HL-60 (cell line): ENCODE measurements at regions not wholly inside any gene's neighbourhood (a gene's known extent, or its start where the extent isn't known, plus 50 kb on each side); places are given as distances from the start of the nearest gene placed in this dataset.

Experiments
- POLR2AphosphoS5 ChIP-seq: IDR thresholded peaks from 2 replicates; pipeline ENCODE4 v1.6.1; 2012; ENCODE audit warnings: low read depth
- REST ChIP-seq: IDR thresholded peaks from 2 replicates; pipeline ENCODE4 v1.6.1; 2012; ENCODE audit warnings: low read depth; ENCODE audit not compliant: insufficient replicate concordance
- TF ChIP-seq, protein P1 (sequence below): IDR thresholded peaks from one replicate; pipeline ENCODE4 v1.5.1; 2011; ENCODE audit warnings: low read length, control low read depth, inconsistent platforms; ENCODE audit not compliant: insufficient read depth

DNA sequence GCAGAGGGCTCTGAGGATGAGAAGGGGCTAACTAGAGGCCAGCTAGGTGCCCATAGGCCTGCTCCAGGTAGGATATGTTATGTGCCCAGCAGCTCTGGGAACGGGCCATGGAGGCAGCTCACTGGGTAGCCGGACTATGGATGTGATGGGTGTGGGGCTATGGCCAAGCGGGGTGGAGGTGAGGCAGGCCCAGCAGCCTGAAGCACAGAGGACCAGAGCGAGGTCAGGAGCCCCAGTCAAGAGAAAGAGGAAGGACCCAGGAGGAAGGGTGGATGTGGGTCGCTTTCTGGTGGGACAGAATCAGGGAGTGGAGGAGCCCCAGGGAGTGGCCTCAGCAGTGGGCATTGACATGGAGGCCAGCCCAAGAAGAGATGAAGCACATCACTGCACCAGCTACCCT, 117.9 kb upstream of the MLN start:
- TF ChIP-seq, protein P1, sequence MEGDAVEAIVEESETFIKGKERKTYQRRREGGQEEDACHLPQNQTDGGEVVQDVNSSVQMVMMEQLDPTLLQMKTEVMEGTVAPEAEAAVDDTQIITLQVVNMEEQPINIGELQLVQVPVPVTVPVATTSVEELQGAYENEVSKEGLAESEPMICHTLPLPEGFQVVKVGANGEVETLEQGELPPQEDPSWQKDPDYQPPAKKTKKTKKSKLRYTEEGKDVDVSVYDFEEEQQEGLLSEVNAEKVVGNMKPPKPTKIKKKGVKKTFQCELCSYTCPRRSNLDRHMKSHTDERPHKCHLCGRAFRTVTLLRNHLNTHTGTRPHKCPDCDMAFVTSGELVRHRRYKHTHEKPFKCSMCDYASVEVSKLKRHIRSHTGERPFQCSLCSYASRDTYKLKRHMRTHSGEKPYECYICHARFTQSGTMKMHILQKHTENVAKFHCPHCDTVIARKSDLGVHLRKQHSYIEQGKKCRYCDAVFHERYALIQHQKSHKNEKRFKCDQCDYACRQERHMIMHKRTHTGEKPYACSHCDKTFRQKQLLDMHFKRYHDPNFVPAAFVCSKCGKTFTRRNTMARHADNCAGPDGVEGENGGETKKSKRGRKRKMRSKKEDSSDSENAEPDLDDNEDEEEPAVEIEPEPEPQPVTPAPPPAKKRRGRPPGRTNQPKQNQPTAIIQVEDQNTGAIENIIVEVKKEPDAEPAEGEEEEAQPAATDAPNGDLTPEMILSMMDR = no peak
- no peak for TF ChIP-seq REST
- no peak for TF ChIP-seq POLR2AphosphoS5
